NCI-H226 (cell line): ENCODE measurements at regions not wholly inside any gene's neighbourhood (a gene's known extent, or its start where the extent isn't known, plus 50 kb on each side); places are given as distances from the start of the nearest gene placed in this dataset.
"Not testable (repeated sequence)": the region's sequence is repeated elsewhere in the genome, so short reads cannot be mapped to it uniquely, and the experiment has no call there.

Experiments
- DNase-seq: peaks from one replicate; pipeline ENCODE4 v3.0.0-alpha.2; 2015

GRCh38 chr19:28301463-28301862 lies 911.5 kb downstream of the UQCRFS1 start:
- no peak for DNase-seq

- DNase-seq = no peak
These were observed 913.3 kb downstream of the UQCRFS1 start for GRCh38 chr19:28299649-28300048.

GRCh38 chr19:28297586-28298157 lies 915.3 kb downstream of the UQCRFS1 start:
- DNase-seq = no peak

- DNase-seq = no peak
These were observed 915.9 kb downstream of the UQCRFS1 start for GRCh38 chr19:28297036-28297435.

- DNase-seq = no peak
These were observed 916.4 kb downstream of the UQCRFS1 start for GRCh38 chr19:28296506-28296905.

GRCh38 chr19:28294975-28295374 lies 918.0 kb downstream of the UQCRFS1 start:
- not testable (repeated sequence) for DNase-seq

- peak; percentile 30 for DNase-seq
These were observed 918.6 kb downstream of the UQCRFS1 start for GRCh38 chr19:28294395-28294794.

GRCh38 chr19:28293685-28294084 lies 919.3 kb downstream of the UQCRFS1 start:
- no peak for DNase-seq

- no peak for DNase-seq
These were observed 920.0 kb downstream of the UQCRFS1 start for GRCh38 chr19:28292822-28293500.

- no peak for DNase-seq
These were observed 921.1 kb downstream of the UQCRFS1 start for GRCh38 chr19:28291874-28292273.

GRCh38 chr19:28290963-28291657 lies 921.8 kb downstream of the UQCRFS1 start:
- DNase-seq = no peak

- DNase-seq = no peak
These were observed 923.5 kb downstream of the UQCRFS1 start for GRCh38 chr19:28289295-28290063.

GRCh38 chr19:28288572-28289264 lies 924.2 kb downstream of the UQCRFS1 start:
- DNase-seq = no peak

- DNase-seq = no peak
These were observed 927.0 kb downstream of the UQCRFS1 start for GRCh38 chr19:28285917-28286316.

GRCh38 chr19:28285078-28285477 lies 927.9 kb downstream of the UQCRFS1 start:
- no peak for DNase-seq

GRCh38 chr19:28284389-28284788 lies 928.6 kb downstream of the UQCRFS1 start:
- no peak for DNase-seq

- no peak for DNase-seq
These were observed 929.4 kb downstream of the UQCRFS1 start for GRCh38 chr19:28283592-28283991.

- no peak for DNase-seq
These were observed 931.3 kb downstream of the UQCRFS1 start for GRCh38 chr19:28281676-28282075.

GRCh38 chr19:28264556-28264955 lies 948.4 kb downstream of the UQCRFS1 start:
- no peak for DNase-seq

GRCh38 chr19:28258829-28259228 lies 954.1 kb downstream of the UQCRFS1 start:
- DNase-seq = no peak

GRCh38 chr19:28257396-28257795 lies 955.6 kb downstream of the UQCRFS1 start:
- no peak for DNase-seq

GRCh38 chr19:28247243-28247642 lies 965.7 kb downstream of the UQCRFS1 start:
- no peak for DNase-seq

- no peak for DNase-seq
These were observed 967.0 kb downstream of the UQCRFS1 start for GRCh38 chr19:28245937-28246336.
